HG03571 (cell line): ENCODE measurements at regions not wholly inside any gene's neighbourhood (a gene's known extent, or its start where the extent isn't known, plus 50 kb on each side); places are given as distances from the start of the nearest gene placed in this dataset.
"Not testable (repeated sequence)": the region's sequence is repeated elsewhere in the genome, so short reads cannot be mapped to it uniquely, and the experiment has no call there.

Source experiments
- ATAC-seq: cut with Tn5 transposase; IDR thresholded peaks from one replicate; pipeline ENCODE4 v1.9.1; 2021; ENCODE audit not compliant: unreplicated experiment

GRCh38 chr13:73640476-73641179 lies 493.6 kb downstream of the KLF12 start:
- ATAC-seq: not testable (repeated sequence)

GRCh38 chr13:73635166-73635787 lies 498.9 kb downstream of the KLF12 start:
- ATAC-seq: no peak

- no peak for ATAC-seq
Measured at GRCh38 chr13:73633817-73634460, 500.3 kb downstream of the KLF12 start.

GRCh38 chr13:73631411-73631810 lies 502.8 kb downstream of the KLF12 start:
- ATAC-seq: no peak

- no peak for ATAC-seq
Measured at GRCh38 chr13:73625562-73626339, 508.5 kb downstream of the KLF12 start.

GRCh38 chr13:73623281-73623680 lies 510.9 kb downstream of the KLF12 start:
- ATAC-seq: no peak

GRCh38 chr13:73622381-73622780 lies 511.8 kb downstream of the KLF12 start:
- ATAC-seq: no peak

- ATAC-seq: no peak
Measured at GRCh38 chr13:73618275-73618865, 515.8 kb downstream of the KLF12 start.

- no peak for ATAC-seq
Measured at GRCh38 chr13:73616861-73617260, 517.3 kb downstream of the KLF12 start.

GRCh38 chr13:73610799-73611592 lies 523.2 kb downstream of the KLF12 start:
- no peak for ATAC-seq

GRCh38 chr13:73608711-73609485 lies 525.3 kb downstream of the KLF12 start:
- ATAC-seq: no peak

- no peak for ATAC-seq
Measured at GRCh38 chr13:73608157-73608516, 526.1 kb downstream of the KLF12 start.

GRCh38 chr13:73607489-73608156 lies 526.6 kb downstream of the KLF12 start:
- ATAC-seq: no peak

- no peak for ATAC-seq
Measured at GRCh38 chr13:73603646-73604045, 530.6 kb downstream of the KLF12 start.

GRCh38 chr13:73602295-73602694 lies 531.9 kb downstream of the KLF12 start:
- ATAC-seq: no peak

GRCh38 chr13:73601708-73602107 lies 532.5 kb downstream of the KLF12 start:
- no peak for ATAC-seq

GRCh38 chr13:73599232-73600128 lies 534.7 kb downstream of the KLF12 start:
- ATAC-seq: no peak
